Anterior cingulate cortex (tissue), 58 donors: ENCODE measurements at regions not wholly inside any gene's neighbourhood (a gene's known extent, or its start where the extent isn't known, plus 50 kb on each side); places are given as distances from the start of the nearest gene placed in this dataset.
A peak's percentile ranks its signal among the peaks of the same experiment; 100 is the strongest.

Experiments
- DNase-seq, 58 donors: peaks; one replicate each; lab custom pipeline; 2025; lab: John Stamatoyannopoulos, UW

DNA sequence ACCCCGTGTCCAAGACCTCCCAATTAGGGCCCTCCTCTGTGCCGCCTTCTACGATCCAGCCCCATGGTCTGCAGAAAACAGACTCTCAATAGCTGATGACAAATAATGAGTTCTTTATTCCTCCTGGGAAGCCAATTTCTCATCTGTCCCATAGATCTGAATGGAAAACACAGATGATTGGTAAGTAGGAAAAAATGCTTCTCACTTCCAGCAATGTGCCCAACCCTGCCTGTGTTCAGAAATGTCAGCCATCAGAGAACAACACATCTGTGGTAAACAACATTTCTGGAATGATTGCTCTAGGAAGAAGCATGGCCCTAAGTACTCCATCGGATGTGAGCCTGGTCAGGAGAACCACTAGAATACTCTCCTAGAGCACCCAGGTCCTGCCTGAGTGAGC, 240.5 kb upstream of the HES1 start:
- DNase-seq = no peak

- DNase-seq = no peak
Observed at GRCh38 chr3:193896419-193896818, 239.5 kb upstream of the HES1 start.

- no peak for DNase-seq
Observed at GRCh38 chr3:193897288-193897687, 238.7 kb upstream of the HES1 start.

DNA sequence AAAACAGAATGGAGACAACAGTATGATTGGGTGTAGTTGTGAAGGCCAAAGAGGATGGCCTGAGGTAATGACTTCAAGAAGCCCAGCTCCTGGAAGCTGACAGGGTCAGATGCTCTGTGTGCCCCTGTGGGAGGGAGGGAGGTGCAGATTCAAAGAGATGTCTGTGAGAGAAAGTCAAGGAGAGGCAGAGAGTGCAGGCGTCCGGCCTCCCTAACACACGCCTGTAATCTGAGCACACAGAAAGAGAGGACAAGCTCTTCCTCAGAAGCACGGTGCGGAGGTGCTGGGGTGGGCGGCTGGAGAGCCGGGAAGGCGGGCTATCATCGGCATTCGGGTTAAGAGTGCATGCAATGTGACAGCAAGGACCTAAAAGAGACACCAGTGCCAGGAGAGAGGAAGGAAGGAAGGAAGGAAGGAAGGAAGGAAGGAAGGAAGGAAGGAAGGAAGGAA, 238.2 kb upstream of the HES1 start:
- no peak for DNase-seq

DNA sequence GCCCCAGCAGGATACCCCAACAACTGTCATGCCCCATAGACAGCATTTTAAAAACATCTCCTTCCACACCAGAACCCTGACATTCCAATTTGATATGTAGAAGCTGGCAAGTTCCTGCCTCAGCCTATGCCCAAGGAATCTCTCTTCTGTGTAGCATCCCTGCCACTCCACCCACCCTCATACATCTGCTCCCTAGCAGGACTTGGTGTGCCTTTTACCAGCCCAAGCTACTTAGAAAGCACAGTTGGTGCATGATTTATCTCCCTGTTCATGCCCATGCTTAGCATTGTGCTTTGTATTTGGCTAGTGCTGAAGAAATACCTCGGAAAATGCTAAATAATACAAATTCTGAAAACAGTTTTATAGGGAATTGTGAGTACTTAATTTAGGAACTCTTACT, 236.9 kb upstream of the HES1 start:
- DNase-seq = peak in 8 of 58 donors; percentile 9 to 69 (median 16)

DNA sequence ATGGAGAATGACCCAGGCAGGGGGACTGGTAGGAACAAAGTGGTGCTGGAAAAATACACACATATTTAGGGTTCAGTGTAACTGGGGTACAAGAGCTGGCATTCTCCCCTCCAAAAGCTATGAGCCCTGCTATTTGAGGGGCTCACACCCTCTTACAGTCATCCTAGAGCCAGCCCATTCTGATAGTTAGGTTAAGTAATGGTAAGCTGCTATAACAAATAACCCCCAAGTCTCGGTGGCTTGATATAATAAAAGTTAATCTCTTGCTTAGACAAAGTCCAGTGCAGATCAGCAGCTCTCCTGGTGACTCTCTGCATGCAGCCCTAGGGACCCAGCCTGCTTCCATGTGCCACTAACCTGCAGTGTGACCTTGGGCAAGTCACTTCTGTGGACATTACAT, 234.9 kb upstream of the HES1 start:
- DNase-seq = no peak

DNA sequence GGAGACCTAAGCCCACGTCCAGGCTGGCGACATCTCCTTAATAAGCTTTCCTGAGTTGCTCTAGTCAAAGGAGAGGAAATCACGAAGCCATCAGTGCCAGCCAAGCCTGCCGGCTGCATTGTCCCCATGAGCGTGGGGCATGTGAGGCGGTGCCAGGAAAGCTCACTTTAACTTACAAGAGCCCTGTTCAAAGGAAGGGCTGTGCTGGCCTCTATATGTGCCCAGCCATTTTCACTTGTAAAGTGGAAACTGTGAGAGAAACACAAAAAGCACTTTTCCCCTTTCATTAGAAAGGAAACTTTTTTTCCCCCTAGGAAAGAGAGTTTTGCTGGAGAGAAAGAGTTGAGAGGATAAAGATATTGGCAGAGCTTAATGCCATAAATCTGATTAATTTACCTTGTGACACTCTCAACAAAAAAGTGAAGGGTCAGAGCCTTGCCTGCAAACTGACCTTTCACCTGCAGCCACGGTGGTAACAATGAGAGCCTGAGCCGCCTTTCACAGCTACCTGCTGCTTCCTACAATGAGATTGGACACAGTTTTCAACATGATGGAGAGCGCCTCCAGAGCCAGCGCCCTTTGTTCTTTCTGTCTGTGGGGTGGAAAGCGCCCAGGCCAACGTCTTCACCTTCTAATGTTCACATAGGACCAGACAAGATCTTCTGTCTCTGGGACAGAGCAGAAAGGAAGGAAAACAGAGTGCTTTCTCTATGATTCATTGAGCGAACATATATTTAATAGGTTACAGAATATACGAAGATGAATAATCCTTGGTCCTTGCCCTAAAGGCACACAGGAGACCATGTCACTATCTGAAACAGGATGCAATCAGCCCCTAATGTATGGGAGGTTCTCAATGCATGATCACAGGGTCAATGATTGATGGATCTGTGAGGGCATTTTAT, 233.1 kb upstream of the HES1 start:
- no peak for DNase-seq

DNA sequence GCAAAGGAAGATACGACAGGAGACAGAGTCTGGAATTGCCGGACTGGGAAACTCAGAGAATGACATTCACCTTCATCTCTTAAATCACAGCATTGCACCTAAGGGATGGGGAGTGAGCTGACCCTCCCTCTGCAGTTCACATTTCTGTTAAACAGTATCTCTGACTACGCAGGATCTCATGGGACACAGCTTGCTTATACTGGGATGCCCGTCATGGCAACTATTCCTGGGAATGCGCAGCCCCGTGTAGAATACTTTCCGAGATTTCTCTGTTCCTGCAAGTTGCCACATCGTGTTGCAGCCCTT, 232.5 kb upstream of the HES1 start:
- DNase-seq = no peak

GRCh38 chr3:193903966-193904365, 232.0 kb upstream of the HES1 start:
- no peak for DNase-seq

GRCh38 chr3:193905541-193906396, 230.2 kb upstream of the HES1 start:
- DNase-seq = no peak

DNA sequence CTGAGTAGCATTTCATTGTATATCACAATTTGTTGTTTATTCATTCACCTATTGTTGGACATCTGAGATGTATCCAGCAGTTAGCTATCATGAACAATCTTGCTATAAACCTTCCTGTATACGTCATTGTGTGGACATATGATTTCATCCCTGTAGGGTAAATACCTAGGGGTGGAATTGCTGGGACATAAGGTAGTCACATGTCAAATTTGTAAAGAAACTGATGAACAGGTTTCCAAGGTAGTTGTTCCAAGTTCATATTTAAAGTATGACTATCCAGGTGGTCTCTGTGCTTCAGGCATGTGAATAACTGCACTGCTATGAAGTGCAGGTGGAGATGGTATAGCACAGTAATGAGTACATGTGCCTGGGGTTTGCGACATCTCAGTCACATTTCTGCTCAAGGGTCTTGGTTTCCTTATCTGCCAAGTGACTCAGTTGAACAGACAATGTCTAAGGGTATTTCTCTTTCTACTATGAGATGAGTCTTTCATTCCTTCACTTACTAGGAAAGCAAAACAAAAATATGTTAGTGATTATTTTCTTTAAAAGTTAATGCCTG, 229.0 kb upstream of the HES1 start:
- no peak for DNase-seq

- DNase-seq = no peak
Observed at GRCh38 chr3:193908181-193908744, 227.7 kb upstream of the HES1 start.

DNA sequence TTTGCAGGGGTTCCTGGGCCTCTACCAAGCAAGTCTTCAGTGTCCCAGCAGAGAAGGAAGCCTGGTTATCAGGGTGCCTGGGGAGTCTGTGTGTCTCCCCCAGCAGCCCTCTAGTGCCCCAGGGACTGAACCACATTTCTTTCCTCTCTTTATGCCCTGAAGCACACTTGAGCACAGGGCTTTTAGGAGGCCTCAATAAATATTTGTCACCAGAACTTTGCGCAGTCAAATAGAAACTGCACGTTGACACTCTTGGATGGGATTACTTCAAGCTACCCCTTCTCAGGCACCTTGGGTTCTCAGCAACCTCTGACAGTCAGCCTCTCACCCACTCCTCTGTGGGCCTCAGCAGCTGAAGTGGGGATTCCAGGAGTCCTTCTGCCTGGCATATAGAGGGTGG, 226.6 kb upstream of the HES1 start:
- DNase-seq = no peak

DNA sequence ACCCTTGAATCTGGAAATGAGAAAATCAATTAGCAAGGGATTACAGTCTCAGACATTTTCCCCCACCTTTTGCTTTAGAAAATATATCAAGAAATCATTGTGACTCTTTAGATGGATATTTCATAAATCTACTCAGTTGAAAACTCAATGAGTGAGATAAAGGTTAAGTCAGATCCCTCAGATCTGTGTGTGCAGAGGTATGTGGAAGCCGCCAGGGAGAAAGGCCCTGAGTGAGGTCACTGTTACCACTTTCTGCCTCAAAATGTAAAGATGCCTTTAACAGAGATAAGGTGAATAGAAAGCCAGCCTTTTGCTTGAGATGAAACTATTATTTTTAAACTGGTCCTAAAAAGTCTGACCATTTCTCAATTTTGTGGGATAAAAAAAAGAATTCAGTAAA, 225.6 kb upstream of the HES1 start:
- no peak for DNase-seq

- DNase-seq = no peak
Observed at GRCh38 chr3:193910886-193911738, 224.8 kb upstream of the HES1 start.

DNA sequence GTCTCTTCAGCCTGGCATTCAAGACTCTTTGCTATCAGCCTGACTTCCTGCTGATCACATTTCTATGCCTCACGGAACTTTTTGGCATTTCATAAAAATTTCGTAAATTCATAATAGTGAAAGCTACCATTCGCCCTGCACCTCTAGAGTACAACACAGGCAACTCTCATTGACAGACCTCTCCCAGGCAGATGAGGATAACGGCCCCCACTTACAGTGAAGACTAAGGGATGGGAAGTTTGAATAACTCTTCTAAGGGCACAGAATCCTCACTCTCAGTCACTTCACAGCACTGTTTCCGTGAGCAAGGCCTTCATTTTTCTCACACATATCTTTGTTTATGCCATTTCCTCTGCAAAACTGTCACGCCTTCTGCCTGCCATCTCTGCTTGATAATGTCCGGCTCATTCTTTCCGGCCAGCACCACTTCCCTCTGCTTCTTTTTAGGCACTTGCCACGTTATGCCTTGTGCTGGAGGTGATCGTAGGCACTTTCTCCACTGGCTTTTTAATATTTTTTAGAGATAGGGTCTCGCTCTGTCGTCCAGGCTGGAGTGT, 224.1 kb upstream of the HES1 start:
- DNase-seq = no peak

GRCh38 chr3:193912621-193913178, 223.2 kb upstream of the HES1 start:
- no peak for DNase-seq

DNA sequence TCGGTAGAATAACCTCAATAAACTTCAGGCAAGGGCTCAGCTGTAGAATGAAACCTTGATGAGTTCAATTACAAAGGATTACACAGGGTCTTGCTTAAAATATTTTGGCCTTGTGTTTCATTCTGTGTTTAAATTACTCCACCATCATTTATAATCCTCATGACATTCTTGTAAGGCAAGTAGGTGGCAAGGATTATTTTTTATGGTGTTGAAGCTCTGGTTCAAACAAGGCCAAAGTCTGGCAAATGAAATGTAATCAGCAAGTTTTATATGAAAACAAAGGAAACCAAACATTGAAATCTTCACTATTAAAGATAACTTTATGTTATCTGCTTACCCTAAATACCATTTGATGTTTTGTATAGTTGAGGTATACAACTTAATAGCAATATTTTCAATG, 221.3 kb upstream of the HES1 start:
- no peak for DNase-seq

DNA sequence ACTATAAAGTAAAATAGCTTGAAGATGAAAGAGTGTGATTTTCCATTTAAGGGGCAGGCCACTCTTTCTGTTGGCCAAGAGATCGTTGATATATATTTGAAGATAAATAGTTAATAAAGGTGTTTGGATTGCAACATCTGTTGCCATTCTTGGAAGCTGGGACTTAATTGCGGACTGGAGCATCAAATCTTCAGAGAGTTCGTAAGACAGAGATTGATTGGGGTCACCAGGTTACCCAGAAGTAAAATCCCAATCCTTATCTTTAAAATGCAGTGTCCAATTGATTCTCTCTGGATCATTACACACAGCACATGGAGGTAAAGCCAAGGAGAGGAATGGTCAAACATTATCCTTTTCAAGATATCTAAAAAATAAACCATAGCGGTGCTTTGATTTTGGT, 220.8 kb upstream of the HES1 start:
- no peak for DNase-seq

- DNase-seq = no peak
Observed at GRCh38 chr3:193915613-193916012, 220.3 kb upstream of the HES1 start.
